IPS-NIHi11 (cell line): ENCODE measurements at regions not wholly inside any gene's neighbourhood (a gene's known extent, or its start where the extent isn't known, plus 50 kb on each side); places are given as distances from the start of the nearest gene placed in this dataset.

ENCODE experiments used
- DNase-seq: peaks from one replicate; pipeline ENCODE4 v3.0.0; 2012; ENCODE audit warnings: mixed read lengths, low spot score

GRCh38 chr16:64823481-64824075 lies 298.3 kb downstream of the CDH11 start:
- DNase-seq, result no peak

GRCh38 chr16:64809876-64810629 lies 311.8 kb downstream of the CDH11 start:
- no peak for DNase-seq

- DNase-seq, result no peak
These were observed 313.4 kb downstream of the CDH11 start for GRCh38 chr16:64808474-64808873.

GRCh38 chr16:64791756-64792155 lies 330.1 kb downstream of the CDH11 start:
- DNase-seq, result no peak

- DNase-seq, result no peak
These were observed 337.2 kb downstream of the CDH11 start for GRCh38 chr16:64784635-64785034.

GRCh38 chr16:64782484-64782883 lies 339.4 kb downstream of the CDH11 start:
- no peak for DNase-seq

- DNase-seq, result no peak
These were observed 341.4 kb downstream of the CDH11 start for GRCh38 chr16:64780445-64780844.

GRCh38 chr16:64778777-64779176 lies 343.1 kb downstream of the CDH11 start:
- no peak for DNase-seq

- no peak for DNase-seq
These were observed 348.2 kb downstream of the CDH11 start for GRCh38 chr16:64773638-64774037.

- DNase-seq, result no peak
These were observed 348.7 kb downstream of the CDH11 start for GRCh38 chr16:64773184-64773583.

- no peak for DNase-seq
These were observed 350.6 kb downstream of the CDH11 start for GRCh38 chr16:64771273-64771672.

- DNase-seq, result no peak
These were observed 359.7 kb downstream of the CDH11 start for GRCh38 chr16:64762211-64762610.

GRCh38 chr16:64754279-64754678 lies 367.6 kb downstream of the CDH11 start:
- no peak for DNase-seq

- peak; percentile 15 for DNase-seq
These were observed 370.0 kb downstream of the CDH11 start for GRCh38 chr16:64751906-64752305.

- DNase-seq, result no peak
These were observed 372.5 kb downstream of the CDH11 start for GRCh38 chr16:64749346-64749745.

GRCh38 chr16:64745258-64745930 lies 376.5 kb downstream of the CDH11 start:
- DNase-seq, result no peak

- no peak for DNase-seq
These were observed 379.2 kb downstream of the CDH11 start for GRCh38 chr16:64742455-64743223.

GRCh38 chr16:64740261-64740660 lies 381.6 kb downstream of the CDH11 start:
- DNase-seq, result no peak

- no peak for DNase-seq
These were observed 383.4 kb downstream of the CDH11 start for GRCh38 chr16:64738321-64738960.

- no peak for DNase-seq
These were observed 385.0 kb downstream of the CDH11 start for GRCh38 chr16:64736857-64737256.

GRCh38 chr16:64731891-64732290 lies 390.0 kb downstream of the CDH11 start:
- no peak for DNase-seq

- DNase-seq, result no peak
These were observed 391.6 kb downstream of the CDH11 start for GRCh38 chr16:64730261-64730660.
